GM18519 (cell line): ENCODE measurements at regions not wholly inside any gene's neighbourhood (a gene's known extent, or its start where the extent isn't known, plus 50 kb on each side); places are given as distances from the start of the nearest gene placed in this dataset.
"Not testable (repeated sequence)": the region's sequence is repeated elsewhere in the genome, so short reads cannot be mapped to it uniquely, and the experiment has no call there.

ENCODE experiments used
- ATAC-seq: cut with Tn5 transposase; IDR thresholded peaks from one replicate; pipeline ENCODE4 v1.9.1; 2021; ENCODE audit warnings: mild to moderate bottlenecking, moderate library complexity; ENCODE audit not compliant: unreplicated experiment, low FRiP score

DNA sequence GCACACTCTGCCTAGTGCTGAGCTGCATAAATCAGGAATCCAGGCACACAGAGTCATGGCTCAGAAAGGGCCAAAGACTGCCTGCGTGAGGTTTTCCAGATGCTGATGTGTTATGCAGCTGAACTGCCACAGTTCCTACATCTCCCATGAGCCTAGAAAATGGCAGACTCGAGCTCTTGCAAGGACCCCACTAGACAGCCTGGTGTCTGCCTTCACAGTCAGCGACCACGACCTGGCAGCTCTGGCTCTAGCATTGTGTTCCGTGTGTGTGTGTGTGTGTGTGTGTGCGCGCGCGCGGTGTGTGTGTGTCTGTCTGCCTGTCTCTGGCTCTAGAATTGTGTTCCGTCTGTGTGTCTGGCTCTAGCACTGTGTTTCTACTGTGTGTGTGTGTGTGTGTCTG is 203.6 kb upstream of the AGTR2 start:
- ATAC-seq, result no peak

DNA sequence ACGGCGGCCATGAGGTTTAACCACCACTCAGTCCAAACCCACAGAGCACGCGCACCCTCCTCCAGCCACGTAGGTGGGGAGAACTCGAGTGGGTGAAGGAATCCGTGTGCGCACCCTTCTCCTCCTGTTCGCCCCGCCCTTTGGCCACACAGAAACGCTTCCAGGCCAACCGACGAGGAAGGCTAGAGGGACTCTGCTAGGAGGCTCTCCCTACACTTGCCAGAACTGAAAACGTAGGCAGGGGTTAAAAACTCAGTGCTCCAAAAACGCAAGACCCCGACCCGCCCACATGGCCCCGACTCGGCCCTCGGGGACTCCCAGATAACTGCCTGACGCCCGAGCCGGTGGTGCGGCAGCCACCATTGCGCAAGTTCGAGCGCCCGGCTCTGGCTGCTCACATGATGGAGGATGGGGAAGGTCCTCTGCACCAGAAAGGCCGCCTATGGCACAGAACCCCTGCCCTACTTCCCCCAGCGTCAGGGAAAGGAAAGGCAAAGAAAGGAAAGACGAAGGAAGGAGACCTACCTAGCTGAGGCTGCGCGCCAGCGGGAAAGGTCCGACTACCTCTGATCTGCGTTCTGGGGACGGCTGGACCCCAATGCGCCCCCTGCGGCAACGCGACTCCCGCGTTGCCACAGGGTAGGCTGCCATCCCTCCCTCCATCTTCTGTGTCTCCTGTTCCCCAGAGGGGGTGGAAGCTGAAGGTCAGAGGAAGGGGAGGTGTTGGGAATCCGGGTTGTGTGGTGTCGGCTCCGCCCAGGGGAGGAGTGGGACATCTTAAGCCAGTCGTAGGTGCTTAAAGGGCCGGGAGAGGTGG is 201.9 kb upstream of the AGTR2 start:
- ATAC-seq, result peak; percentile 63

DNA sequence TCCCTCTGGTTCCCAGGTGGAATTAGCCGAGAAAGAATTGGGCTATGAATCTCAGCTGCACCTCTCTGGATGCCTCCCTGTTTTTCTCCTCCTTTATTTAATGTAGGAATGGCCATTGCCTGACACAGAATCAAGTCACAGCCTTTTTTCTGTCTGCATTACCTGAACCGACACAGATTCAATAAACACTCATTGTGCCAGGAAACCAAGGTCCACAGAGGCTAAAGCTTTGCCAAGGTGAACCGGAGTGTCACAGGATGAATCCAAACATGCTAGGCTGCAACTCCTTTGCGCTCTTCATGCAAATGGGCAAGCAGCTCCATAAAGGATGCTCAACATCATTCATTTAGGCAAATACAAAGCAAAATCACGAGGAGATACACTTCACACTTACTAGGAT is 199.8 kb upstream of the AGTR2 start:
- no peak for ATAC-seq

DNA sequence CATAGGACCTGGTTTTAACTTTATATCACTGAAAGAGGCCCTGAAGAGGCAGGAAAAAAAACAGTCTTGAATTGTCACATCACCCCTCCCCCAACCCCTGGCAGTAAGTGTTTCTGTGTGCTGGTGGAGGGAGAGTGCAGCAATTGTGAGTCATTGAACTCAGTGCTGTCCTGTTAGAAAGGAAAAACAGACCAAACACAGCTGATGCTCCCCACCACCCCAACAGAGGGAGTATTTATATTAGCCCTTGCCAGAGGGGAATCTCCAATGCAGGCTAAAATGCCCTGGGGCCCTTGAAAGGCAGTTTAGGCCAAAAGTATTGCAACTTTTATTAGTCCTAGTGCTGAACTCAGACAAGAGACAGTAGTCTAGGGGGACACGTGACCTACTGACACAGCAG is 197.8 kb upstream of the AGTR2 start:
- ATAC-seq, result no peak

DNA sequence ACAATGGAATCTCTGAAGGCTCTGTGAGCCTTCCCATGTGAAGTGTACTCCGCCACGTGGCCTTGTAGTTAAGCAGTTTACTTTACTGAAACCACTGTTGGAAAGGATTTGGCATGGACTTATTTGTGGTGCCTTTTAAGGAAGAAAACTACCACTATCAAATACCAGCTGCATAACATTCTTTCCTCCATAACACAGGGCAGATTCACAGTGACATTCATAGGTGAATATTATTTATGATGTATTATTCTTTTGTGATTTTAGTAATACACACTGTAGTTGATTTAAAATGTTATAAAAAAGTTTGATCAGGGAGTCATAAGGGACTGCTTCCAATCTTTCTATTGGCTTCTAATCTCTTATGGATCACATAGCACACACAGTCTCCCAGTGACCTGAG is 192.5 kb upstream of the AGTR2 start:
- ATAC-seq, result no peak

DNA sequence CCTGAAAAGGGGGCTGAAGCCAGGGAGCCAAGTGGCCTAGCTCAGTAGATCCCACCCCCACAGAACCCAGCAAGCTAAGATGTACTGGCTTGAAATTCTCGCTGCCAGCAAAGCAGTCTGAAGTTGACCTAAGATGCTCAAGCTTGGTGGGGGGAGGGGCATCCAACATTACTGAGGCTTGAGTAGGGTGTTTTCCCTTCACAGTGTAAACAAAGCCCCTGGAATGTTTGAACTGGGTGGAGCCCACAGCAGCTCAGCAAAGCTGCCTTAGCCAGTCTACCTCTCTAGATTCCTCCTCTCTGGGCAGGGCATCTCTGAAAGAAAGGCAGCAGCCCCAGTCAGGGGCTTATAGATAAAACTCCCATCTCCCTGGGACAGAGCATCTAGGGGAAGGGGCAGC is 187.4 kb upstream of the AGTR2 start:
- not testable (repeated sequence) for ATAC-seq

DNA sequence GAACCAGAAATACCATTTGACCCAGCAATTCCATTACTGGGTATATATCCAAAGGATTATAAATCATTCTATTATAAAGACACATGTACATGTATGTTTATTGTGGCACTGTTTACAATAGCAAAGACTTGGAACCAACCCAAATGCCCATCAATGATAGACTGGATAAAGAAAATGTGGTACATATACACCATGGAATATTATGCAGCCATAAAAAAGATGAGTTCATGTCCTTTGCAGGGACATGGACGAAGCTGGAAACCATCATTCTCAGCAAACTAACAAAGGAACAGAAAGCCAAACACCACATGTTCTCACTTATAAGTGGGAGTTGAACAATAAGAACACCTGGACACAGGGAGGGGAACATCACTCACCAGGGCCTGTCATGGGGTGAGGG is 183.1 kb upstream of the AGTR2 start:
- not testable (repeated sequence) for ATAC-seq

DNA sequence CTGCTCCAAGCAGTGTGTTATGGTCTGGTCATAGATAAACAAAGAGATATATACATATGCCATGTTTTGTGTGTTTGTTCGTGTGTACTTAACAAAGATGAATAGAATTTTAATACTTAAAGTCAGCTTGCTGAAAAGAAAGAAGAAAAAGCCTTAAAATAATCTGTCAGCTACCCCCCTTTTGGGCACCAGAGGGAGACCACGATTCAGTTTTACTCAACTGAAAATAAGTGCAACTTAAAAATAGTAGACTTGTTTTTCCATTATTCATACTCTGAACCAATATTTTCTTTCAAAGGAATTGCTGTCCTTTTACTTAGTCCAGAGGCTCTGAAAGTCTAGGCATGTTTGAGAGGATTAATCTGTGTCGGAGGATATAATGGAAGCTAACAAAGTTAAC is 181.7 kb upstream of the AGTR2 start:
- no peak for ATAC-seq

DNA sequence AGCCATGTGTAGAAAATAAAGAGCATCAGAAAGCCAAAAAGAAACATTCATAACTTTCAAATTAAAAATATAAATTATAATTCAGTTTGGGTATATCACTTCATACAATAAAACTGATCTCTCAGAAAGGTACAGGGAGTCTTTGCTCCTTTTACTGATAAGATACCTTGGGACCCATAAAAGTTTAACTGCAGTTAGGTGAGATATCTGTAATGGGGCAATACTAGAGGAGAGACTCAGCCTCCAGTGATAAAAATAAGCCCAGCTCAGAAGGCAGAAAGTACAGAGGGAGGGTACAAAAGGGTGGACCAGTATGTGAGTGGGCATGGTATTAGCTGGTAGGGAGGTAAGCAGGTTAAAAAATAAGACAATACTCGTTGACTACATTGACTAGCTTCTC is 180.9 kb upstream of the AGTR2 start:
- ATAC-seq, result no peak

DNA sequence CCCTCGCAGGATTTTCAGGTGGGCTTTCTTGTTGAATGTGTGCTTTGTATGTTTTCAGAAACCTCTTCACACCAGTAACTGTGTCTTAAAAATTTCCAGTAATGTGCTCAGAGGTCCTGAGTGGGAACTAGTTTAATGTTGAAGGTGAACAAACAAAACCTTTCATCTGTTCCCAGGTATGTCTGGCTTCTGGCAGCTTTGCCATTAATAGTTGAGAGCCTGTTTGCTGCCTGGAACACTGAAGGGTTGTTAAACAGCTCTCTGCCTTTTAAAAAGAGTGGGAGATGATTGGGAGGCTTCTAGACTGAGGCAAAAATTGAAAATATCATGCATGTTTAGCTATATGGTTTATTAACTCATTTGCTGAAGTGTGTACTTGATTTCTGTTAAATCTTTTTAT is 161.2 kb upstream of the AGTR2 start:
- no peak for ATAC-seq

DNA sequence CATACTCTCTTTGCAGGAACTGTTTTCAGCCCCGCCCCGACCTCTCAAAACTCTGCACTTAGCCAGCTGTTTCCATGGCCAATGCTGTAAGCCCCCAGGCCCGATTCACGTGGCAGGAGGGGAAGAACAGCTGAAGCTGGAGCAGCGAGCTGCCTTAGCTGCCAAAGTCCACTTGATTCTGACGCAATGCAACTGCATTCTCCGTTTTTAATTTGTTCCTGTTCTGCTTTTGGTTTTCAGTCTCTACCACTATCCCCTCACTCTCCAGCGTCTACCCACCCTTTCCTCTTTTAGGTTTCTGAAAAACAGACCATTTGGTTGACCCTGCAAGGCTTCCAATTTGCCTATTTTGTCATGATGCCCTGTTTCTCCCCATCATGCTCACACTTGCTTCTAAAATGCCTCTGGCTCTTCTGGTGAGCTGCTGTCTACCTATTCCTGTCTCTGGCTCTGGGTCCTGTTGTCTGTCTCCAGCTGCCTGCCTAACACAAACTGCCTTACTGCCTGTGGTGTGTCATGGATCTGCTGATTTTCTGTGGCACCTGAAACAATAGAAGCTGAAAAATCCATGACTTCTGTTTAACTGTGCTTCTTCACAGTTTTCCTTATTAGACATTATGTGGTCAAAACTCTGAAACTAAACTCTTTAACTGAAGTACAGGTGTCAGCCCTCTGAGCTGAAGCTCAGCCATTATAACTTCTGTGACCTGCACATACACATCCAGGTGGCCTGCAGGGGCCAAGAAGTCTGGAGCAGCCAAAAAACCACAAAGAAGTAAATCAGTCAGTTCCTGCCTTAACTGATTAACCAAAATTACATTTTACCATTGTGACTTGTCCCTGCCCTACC is 160.5 kb upstream of the AGTR2 start:
- peak; percentile 87 for ATAC-seq

DNA sequence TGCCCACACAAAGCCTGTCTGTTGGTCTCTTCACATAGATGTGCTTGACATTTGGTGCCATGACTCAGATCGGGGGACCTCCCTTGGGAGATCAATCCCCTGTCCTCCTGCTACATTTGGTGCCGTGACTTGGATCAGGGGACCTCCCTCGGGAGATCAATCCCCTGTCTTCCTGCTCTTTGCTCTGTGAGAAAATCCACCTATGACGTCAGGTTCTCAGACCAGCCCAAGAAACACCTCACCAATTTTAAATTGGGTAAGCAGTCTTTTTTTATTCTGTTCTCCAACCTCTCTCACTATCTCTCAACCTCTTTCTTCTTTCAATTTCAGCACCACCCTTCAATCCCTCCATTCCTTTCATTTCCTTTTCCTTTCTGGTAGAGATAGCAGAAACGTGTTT is 159.6 kb upstream of the AGTR2 start:
- ATAC-seq, result no peak

DNA sequence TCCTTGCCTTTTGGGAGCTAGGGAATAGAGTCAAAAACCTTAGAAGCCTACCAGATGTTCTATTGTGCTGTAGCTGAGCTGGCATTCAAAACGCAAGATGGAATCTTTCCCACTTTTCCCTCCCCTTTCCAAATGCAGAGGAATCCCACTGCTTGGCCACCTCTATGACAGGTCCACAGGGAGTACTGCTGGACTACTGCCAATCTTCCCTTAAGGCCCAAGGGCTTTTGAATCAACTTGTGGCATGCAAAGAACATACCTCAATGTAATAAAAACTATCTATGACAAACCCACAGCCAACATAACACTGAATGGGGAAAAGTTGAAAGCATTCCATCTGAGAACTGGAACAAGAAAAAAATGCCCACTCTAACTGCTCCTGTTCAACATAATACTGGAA is 139.2 kb upstream of the AGTR2 start:
- no peak for ATAC-seq
